Sigmoid colon (tissue), 3 donors: ENCODE measurements at regions not wholly inside any gene's neighbourhood (a gene's known extent, or its start where the extent isn't known, plus 50 kb on each side); places are given as distances from the start of the nearest gene placed in this dataset.

Experiments used
- POLR2A ChIP-seq, 2 donors: fragments of 450-650 bp; IDR thresholded peaks; one replicate each; pipeline ENCODE4 v1.6.1; 2016; ENCODE audit warnings: antibody characterized with exemption in 2 of 2, mild to moderate bottlenecking in 2 of 2, moderate library complexity in 2 of 2
- TF ChIP-seq, protein P1 (sequence below), 4 experiments: fragments of 450-650 bp in 3 of 4; fragments of 200-600 bp in 1 of 4; IDR thresholded peaks; one replicate each; pipeline ENCODE4 v1.5.1; 2016 to 2019; ENCODE audit warnings: antibody characterized with exemption in 4 of 4, mild to moderate bottlenecking in 3 of 4, moderate library complexity in 2 of 4

DNA sequence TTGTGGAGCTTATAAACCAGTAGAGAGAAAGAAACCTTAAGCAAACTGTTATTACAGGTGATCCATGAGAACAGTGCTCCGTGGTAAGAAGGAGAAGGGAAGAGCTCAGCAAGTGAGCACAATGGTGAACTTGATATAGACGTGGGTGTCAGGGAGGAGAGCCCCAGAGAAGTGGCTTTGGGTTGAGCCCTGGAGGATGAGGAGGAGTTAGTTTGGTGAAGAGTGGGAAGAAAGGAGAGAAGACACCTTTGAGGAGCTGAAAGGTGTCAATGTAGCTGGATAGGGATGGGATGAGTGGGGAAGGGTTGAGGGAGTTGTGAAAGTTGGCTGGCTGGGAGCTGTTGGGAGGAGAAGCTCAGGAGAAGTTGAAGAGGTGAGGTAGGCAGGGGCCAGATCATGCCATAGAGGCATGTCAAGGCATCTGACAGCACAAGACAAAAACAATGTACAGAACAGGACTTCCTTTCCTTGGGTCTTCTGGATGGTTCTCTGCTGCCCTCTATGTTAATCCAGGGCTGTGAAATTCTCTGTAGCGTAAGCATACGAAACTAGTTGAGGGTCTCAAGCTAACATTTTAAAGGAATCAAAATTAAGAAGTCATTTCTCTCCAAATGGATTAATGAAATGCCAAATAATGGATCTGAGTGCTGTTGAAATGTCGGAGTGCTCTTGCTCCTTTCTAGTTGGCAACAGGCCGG lies 501.9 kb downstream of the KDM4C start:
- TF ChIP-seq, protein P1, sequence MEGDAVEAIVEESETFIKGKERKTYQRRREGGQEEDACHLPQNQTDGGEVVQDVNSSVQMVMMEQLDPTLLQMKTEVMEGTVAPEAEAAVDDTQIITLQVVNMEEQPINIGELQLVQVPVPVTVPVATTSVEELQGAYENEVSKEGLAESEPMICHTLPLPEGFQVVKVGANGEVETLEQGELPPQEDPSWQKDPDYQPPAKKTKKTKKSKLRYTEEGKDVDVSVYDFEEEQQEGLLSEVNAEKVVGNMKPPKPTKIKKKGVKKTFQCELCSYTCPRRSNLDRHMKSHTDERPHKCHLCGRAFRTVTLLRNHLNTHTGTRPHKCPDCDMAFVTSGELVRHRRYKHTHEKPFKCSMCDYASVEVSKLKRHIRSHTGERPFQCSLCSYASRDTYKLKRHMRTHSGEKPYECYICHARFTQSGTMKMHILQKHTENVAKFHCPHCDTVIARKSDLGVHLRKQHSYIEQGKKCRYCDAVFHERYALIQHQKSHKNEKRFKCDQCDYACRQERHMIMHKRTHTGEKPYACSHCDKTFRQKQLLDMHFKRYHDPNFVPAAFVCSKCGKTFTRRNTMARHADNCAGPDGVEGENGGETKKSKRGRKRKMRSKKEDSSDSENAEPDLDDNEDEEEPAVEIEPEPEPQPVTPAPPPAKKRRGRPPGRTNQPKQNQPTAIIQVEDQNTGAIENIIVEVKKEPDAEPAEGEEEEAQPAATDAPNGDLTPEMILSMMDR (IDR thresholded peaks at IDR 0.05) = no peak
- TF ChIP-seq POLR2A (IDR thresholded peaks at IDR 0.05) = no peak
